ENCODE measurements at regions not wholly inside any gene's neighbourhood (a gene's known extent, or its start where the extent isn't known, plus 50 kb on each side); places are given as distances from the start of the nearest gene placed in this dataset.

GRCh38 chr12:75760573-75761294, 249.3 kb upstream of the KRR1 start:
- Histone ChIP-seq H3K4me3 (no peak overlapping the region), H3K27ac (no peak overlapping the region), H3K36me3 (no peaks in the 10 kb centered on the region), H3K4me1 (no peaks in the 10 kb centered on the region), H3K9me3 (no peaks in the 10 kb centered on the region), H3K27me3 (replicated peaks in 1 of 7) (no peaks in the 10 kb centered on the region)
- no peak for DNase-seq
- WGBS, 5 donors, result 90 to 94% (median 91%) methylated on average over 7 of the region's 7 CpGs
- no peak for TF ChIP-seq POLR2AphosphoS5 (IDR thresholded peaks at IDR 0.05)
- no peak for TF ChIP-seq CTCF (IDR thresholded peaks at IDR 0.05 in 8 of 11, conservative IDR thresholded peaks at IDR 0.05 in 3 of 11)
- TF ChIP-seq POLR2A (IDR thresholded peaks at IDR 0.05), result no peak
- intact Hi-C loops (cut with DNase I; ENCODE audit: low total_unique reads), result no loop called here

- WGBS, 5 donors, result 93 to 98% (median 94%) methylated on average over 3 of the region's 3 CpGs
- TF ChIP-seq POLR2A (IDR thresholded peaks at IDR 0.05), result no peak
- TF ChIP-seq CTCF (IDR thresholded peaks at IDR 0.05 in 8 of 11, conservative IDR thresholded peaks at IDR 0.05 in 3 of 11), result no peak
- TF ChIP-seq POLR2AphosphoS5 (IDR thresholded peaks at IDR 0.05), result no peak
- no peaks in the 10 kb centered on the region for H3K4me1 ChIP-seq
- H3K27ac ChIP-seq, result no peak overlapping the region
- no peaks in the 10 kb centered on the region for H3K9me3 ChIP-seq
- no peaks in the 10 kb centered on the region for H3K27me3 ChIP-seq (replicated peaks in 1 of 7)
- H3K36me3 ChIP-seq, result no peaks in the 10 kb centered on the region
- no peak for DNase-seq
- H3K4me3 ChIP-seq, result no peak overlapping the region
- intact Hi-C loops (cut with DNase I; ENCODE audit: low total_unique reads), result no loop called here
Measured at GRCh38 chr12:75759842-75760572, 248.6 kb upstream of the KRR1 start.

GRCh38 chr12:75759196-75759595, 247.8 kb upstream of the KRR1 start:
- Histone ChIP-seq H3K4me1 (no peaks in the 10 kb centered on the region), H3K27ac (no peak overlapping the region), H3K9me3 (no peaks in the 10 kb centered on the region), H3K4me3 (no peak overlapping the region), H3K36me3 (no peaks in the 10 kb centered on the region), H3K27me3 (replicated peaks in 1 of 7) (no peaks in the 10 kb centered on the region)
- WGBS, 5 donors, result 80 to 97% (median 95%) methylated on average over 4 of the region's 4 CpGs
- intact Hi-C loops (cut with DNase I; ENCODE audit: low total_unique reads), result no loop called here
- DNase-seq, result no peak
- TF ChIP-seq POLR2A (IDR thresholded peaks at IDR 0.05), result no peak
- TF ChIP-seq POLR2AphosphoS5 (IDR thresholded peaks at IDR 0.05), result no peak
- TF ChIP-seq CTCF (IDR thresholded peaks at IDR 0.05 in 8 of 11, conservative IDR thresholded peaks at IDR 0.05 in 3 of 11), result no peak

GRCh38 chr12:75756771-75757170, 245.4 kb upstream of the KRR1 start:
- DNase-seq, result no peak
- no peak for TF ChIP-seq CTCF (IDR thresholded peaks at IDR 0.05 in 8 of 11, conservative IDR thresholded peaks at IDR 0.05 in 3 of 11)
- TF ChIP-seq POLR2A (IDR thresholded peaks at IDR 0.05), result no peak
- no peak for TF ChIP-seq POLR2AphosphoS5 (IDR thresholded peaks at IDR 0.05)
- WGBS, 5 donors, result 93 to 99% (median 95%) methylated on average over 3 of the region's 3 CpGs
- Histone ChIP-seq H3K36me3 (no peaks in the 10 kb centered on the region), H3K27me3 (replicated peaks in 1 of 7) (no peaks in the 10 kb centered on the region), H3K4me1 (no peaks in the 10 kb centered on the region), H3K27ac (no peak overlapping the region), H3K9me3 (no peaks in the 10 kb centered on the region), H3K4me3 (no peak overlapping the region)
- intact Hi-C loops (cut with DNase I; ENCODE audit: low total_unique reads), result no loop called here

Measured in spleen (tissue), 11 donors.